GM18520 (cell line): ENCODE measurements at regions not wholly inside any gene's neighbourhood (a gene's known extent, or its start where the extent isn't known, plus 50 kb on each side); places are given as distances from the start of the nearest gene placed in this dataset.

Source experiments
- ATAC-seq: cut with Tn5 transposase; IDR thresholded peaks from one replicate; pipeline ENCODE4 v1.9.1; 2021; ENCODE audit not compliant: unreplicated experiment

DNA sequence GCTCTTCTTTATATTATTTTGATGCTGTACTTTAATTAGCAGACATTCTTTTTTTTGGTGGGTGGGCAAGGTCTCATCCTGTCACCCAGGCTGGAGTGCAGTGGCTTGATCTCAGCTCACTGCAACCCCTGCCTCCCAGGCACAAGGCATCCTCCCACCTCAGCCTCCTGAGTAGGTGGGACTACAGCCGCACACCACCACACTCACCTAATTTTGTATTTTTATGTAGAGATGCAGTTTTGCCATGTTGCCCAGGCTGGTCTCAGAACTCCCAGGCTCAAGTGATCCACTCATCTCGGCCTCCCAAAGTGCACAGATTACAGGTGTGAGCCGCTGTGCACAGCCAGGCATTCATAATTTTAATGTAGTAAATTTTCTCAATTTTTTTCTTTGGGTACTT, 608.1 kb downstream of the ZNF385D start:
- ATAC-seq: no peak

GRCh38 chr3:21142031-21142430, 609.0 kb downstream of the ZNF385D start:
- ATAC-seq: no peak

GRCh38 chr3:21140785-21141184, 610.2 kb downstream of the ZNF385D start:
- ATAC-seq: no peak

DNA sequence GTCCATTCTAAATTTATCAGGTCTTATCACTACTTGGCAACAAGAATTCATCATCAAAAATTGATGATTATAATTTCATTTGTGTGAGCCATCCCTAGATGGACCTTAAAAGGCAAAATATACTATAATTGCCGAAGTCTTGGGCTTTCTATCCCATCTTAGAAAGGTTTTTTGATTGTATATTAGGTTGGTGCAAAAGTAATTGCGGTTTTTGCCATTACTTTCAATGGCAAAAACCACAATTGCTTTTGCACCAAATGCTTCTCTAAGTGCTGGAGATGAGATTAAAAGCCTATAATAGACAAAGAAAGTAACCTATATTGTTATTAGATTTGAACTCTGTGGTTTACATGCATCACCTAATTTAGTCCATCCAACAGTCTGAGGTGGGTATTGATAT, 612.9 kb downstream of the ZNF385D start:
- no peak for ATAC-seq

DNA sequence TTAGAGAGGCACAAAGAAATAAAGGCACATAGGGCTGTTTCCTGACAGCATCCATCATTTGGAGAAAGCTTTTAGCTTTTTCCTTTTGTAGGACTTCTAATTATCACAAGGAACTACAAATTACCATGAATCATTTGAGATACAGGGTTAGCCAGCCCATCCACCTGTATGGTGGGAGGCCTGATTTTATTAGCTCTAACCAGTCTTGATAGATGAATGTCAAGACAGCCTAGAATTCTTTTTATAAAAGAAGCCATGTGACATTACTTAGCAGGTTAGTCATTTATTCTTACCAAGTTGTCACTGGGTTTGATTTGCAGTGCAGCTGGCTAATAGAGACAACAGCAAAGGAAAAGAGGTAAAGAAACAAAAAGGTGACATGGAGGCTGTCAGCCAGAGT, 618.1 kb downstream of the ZNF385D start:
- ATAC-seq: no peak

DNA sequence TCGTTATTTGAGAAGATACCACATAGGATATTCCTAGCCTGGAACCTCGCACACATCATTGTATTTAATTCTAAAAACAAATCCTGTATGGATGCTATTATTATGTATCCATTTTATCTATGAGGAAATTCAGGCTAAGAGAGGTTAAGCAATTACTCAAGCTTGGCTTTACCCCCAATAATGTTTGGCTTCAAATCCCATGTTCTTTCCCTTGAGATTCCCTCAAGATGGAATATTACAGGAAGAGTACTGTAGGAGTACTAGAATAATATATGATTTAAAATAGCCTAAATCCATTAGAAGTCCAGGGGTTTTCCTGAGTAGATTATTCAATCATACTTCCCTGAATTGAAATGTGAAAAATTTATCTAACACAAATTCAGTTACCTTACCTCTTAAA, 630.2 kb downstream of the ZNF385D start:
- no peak for ATAC-seq

DNA sequence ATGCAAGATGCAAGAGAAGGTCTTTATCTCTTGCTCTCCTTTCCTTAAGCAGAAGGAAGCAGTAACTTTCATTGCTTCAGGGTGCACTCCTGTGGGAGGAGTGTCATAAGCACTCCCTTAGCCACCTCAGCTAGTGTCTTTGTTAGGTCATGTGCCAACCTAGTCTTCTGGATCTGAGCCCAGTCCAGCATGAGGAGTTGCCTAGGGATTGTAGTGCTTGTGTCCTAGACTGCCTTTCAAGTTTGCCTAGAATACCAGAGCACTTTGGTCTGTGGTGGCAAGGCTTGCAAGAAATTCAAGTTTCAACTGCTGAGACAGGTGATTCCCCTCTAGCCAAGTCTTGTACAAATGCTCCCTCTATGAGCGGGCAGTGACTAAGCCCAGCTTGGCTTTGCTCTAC, 633.6 kb downstream of the ZNF385D start:
- no peak for ATAC-seq

GRCh38 chr3:21109056-21109455, 642.0 kb downstream of the ZNF385D start:
- no peak for ATAC-seq

- ATAC-seq: no peak
These were observed 645.2 kb downstream of the ZNF385D start for GRCh38 chr3:21105784-21106183.

- ATAC-seq: no peak
These were observed 650.2 kb downstream of the ZNF385D start for GRCh38 chr3:21100656-21101359.

DNA sequence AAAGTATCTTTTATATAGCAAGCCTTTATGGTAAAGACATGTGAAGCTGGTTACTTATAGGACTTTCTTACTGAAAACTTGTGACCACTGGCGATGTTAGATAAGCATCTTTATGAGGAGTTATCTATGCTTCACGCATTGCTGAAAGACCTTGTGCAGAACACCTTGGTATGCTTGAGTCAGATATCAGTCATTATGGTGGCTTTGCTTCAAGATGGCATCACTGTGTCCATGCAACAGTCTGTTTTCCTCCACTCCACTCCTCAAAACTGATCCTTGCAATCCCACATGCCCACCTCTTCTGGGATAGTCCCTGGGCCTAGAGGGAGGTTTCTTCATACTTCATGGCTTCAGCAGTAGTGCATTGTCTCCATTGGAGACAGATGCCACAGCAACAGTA, 656.3 kb downstream of the ZNF385D start:
- ATAC-seq: no peak

DNA sequence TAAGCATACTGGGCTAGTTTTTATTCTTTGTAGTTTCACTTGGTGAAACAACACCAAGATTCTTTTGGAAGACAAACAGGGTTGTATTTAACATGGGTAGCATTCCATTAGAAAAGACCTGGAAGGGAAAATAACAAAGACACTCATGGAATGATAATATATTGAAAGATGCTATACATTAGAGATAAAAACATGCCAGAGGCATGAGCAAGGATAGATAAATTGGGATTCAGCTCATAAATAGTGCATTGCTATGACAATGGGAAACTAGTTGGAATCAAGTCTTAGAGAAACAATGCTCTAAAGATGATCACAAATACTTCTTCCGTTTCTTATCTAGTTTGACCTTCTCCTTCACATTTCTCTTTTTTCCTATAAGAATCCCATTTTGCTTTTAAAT, 677.4 kb downstream of the ZNF385D start:
- no peak for ATAC-seq

DNA sequence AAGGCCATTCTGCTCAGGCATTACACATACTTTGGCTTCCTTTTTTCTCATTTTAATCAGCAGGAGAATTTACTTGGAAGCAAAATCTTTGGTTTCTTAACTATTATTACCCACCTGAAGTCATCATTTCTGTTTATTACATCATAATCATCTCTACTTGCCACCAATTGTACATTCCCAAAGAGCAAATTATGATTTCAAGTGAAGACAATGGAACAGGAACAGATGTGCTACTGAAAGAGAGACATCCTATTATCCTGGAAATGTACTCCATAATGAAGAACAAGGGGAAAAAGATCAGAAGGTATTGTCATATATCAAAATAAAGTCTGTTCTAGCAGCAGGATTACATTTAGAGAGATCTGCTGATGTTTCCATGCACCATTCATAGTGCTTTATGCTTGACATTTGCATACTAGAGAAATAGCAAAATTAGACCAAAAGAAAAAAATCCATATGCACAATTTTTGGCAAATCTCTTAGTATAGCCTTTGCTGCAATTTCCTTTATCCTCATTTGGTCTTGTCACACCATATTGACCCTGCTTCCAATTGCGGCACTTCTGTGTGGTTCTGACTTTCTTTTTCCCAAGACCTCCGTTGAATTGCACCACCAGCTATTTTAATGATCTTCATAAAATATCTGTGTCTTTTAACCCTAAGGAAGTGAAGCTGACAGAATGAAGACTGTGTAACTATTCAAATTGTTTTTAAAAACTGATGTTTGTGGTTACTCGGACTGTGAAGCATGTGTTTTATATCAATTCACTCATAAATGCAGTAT, 683.8 kb downstream of the ZNF385D start:
- ATAC-seq: no peak

DNA sequence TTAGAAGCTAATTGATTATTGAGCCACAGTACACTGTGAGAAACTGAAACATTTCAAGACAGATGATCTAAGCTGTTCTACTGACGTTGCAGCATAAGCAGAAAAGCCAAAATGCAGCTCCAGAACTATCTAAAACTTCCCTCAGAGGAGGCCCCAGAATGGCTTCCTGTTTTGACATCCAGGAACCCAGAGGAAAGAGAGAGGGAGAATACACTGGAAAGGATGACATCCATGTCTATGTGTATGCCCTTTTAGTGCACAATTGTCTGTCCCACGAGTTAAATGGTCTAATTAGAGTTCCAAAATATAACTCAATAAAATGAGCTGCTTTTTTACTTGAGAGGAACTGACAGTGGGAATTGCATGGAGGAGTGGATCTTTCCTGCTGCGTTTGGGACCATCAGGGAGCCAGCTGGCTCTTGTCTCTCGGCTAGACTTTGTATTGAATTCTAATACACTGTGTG, 688.1 kb downstream of the ZNF385D start:
- no peak for ATAC-seq

DNA sequence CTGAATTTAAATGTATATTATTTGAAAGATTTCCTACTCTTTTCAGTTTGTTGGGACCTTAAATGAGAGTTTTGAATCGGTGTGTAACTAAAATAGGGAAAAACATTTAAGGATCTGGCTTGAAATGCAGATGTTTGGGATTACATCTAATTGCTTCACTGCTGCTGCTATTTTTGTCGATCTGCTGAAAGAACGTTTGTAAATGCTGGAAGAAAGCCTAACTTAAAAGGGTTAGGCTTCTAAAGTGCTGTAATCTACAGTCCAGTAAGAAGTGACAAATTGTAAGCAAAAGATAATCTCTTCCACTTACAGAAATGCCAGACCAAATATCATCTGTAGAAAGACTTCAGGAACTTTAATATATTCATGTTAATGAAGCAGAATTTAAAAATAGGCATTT, 691.6 kb downstream of the ZNF385D start:
- no peak for ATAC-seq

DNA sequence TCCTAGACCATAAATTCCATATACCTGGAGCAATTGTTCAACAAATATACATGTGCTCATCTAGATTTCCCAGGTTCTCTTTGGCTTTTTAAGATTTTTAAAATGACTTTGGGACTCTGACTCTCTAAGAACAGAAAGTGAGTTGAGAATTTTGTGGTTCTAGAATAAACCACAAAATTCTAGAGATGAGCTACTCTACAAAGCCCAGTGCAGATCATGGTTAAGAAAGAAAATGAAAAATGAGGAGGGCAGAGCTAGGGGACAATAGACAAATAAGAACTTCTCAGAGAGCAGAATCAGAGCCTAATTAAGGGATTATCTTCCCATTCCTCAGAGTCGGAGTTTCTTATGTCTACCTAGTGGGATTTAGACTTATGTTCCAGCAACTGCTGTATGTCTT, 694.7 kb downstream of the ZNF385D start:
- ATAC-seq: no peak

DNA sequence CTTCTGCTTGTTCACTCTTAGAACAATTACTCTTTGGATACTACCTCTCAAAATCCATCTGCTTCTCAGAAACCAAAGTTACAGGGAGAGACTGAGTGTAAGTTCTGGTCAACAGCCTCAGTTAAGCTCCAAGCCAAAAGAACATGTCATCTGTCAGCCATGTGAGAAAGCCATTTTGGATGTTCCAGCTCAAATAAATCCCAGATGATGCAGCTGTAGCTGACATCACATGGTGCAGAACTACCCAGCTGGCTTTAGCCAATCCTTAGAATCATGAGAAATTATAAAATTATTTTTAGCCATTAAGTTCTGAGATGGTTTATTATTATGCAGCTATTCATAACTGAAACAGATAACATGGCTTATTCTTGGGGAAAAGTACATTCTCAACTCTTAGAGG, 696.0 kb downstream of the ZNF385D start:
- no peak for ATAC-seq

DNA sequence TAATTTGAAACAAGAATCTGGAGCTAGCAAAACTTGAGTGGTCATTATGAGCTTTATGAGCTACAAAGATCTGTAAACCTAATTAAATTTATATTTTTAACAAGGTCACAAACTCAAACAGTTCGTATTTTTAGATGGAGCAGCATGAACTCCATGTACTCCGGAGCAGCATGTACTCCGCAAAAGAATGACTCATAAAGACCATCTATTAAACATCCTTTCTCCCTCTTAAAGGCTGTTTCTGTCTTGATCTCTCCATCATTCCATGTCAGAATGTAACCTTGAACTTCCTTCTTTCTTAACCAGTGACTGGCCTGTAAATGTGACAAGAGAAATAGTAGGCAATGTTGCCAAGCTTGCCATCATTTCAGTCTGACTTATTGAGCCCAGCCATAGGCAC, 696.9 kb downstream of the ZNF385D start:
- ATAC-seq: no peak

GRCh38 chr3:21049334-21050062, 701.5 kb downstream of the ZNF385D start:
- no peak for ATAC-seq

GRCh38 chr3:21043139-21043538, 707.9 kb downstream of the ZNF385D start:
- no peak for ATAC-seq

- ATAC-seq: no peak
These were observed 708.8 kb downstream of the ZNF385D start for GRCh38 chr3:21042184-21042583.

GRCh38 chr3:21041621-21042020, 709.4 kb downstream of the ZNF385D start:
- no peak for ATAC-seq
